Astrocyte (in vitro differentiated cells and primary cell): ENCODE measurements at regions not wholly inside any gene's neighbourhood (a gene's known extent, or its start where the extent isn't known, plus 50 kb on each side); places are given as distances from the start of the nearest gene placed in this dataset.

Experiments
- EZH2 ChIP-seq: IDR thresholded peaks from 2 replicates; pipeline ENCODE4 v1.6.1; 2012; ENCODE audit warnings: mild to moderate bottlenecking, low read length, inconsistent platforms; ENCODE audit not compliant: insufficient read depth
- TF ChIP-seq, protein P1 (sequence below): IDR thresholded peaks from 2 replicates; pipeline ENCODE4 v1.5.1; 2011; ENCODE audit warnings: low read depth, mild to moderate bottlenecking, inconsistent platforms, low read length, moderate library complexity; ENCODE audit not compliant: insufficient read depth

DNA sequence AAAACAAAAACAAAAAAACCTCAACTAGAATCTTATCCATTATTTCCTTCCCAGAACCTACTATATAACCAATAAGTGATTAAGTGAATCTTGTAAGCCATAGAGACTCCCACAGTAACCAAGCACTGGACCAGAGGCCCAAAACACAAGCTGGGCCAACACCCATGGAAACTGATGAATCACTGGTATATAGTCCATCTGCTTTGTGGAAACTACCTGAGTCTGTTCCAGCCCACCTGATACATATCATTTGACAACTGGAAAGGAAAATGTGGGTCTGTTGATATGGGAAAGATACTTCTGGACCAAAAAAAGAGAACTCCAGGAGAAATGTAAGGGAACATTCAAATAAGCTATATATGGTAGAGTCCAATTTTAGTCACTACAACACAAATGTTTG lies 252.8 kb downstream of the MREG start:
- TF ChIP-seq, protein P1, sequence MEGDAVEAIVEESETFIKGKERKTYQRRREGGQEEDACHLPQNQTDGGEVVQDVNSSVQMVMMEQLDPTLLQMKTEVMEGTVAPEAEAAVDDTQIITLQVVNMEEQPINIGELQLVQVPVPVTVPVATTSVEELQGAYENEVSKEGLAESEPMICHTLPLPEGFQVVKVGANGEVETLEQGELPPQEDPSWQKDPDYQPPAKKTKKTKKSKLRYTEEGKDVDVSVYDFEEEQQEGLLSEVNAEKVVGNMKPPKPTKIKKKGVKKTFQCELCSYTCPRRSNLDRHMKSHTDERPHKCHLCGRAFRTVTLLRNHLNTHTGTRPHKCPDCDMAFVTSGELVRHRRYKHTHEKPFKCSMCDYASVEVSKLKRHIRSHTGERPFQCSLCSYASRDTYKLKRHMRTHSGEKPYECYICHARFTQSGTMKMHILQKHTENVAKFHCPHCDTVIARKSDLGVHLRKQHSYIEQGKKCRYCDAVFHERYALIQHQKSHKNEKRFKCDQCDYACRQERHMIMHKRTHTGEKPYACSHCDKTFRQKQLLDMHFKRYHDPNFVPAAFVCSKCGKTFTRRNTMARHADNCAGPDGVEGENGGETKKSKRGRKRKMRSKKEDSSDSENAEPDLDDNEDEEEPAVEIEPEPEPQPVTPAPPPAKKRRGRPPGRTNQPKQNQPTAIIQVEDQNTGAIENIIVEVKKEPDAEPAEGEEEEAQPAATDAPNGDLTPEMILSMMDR = no peak
- TF ChIP-seq EZH2 = no peak
